H1 (cell line): ENCODE measurements at regions not wholly inside any gene's neighbourhood (a gene's known extent, or its start where the extent isn't known, plus 50 kb on each side); places are given as distances from the start of the nearest gene placed in this dataset.

Experiments used
- CTCF ChIA-PET: fragments of 300-600 bp; sonication (Branson Sonifier 250); formaldehyde crosslinking; loops from one replicate; lab custom pipeline; 2021; ENCODE audit not compliant: partially characterized antibody; lab: Charles Lee
- POLR2A ChIA-PET: fragments of 300-600 bp; sonication (Branson Sonifier 250); formaldehyde crosslinking; loops from one replicate; lab custom pipeline; 2021; ENCODE audit warnings: inconsistent platforms; ENCODE audit not compliant: partially characterized antibody; lab: Charles Lee
- DNase-seq, 2 experiments: peaks; one replicate each; pipeline versions ENCODE4 v3.0.0 to v3.0.0-alpha.2; 2010 to 2022; ENCODE audit warnings: low spot score in 2 of 2, low read depth in 1 of 2, mixed read lengths in 1 of 2
- FAIRE-seq: peaks from 2 replicates; lab custom pipeline; 2011; peaks lifted over from hg19 to GRCh38; lab: Jason Lieb, UNC
- H2AFZ ChIP-seq: 2 replicates; pipeline ENCODE4 v1.8.1; 2012; ENCODE audit warnings: low read length, inconsistent platforms
- H2AK5ac ChIP-seq: 2 replicates; pipeline ENCODE4 v1.6.1; 2013; ENCODE audit warnings: low read depth, low read length
- H2BK120ac ChIP-seq: replicated peaks from 2 replicates; pipeline ENCODE3; 2013; ENCODE audit warnings: low read depth, low read length, inconsistent platforms
- H2BK12ac ChIP-seq: 2 replicates; pipeline ENCODE4 v1.6.1; 2013; ENCODE audit warnings: low read depth, low read length
- H2BK15ac ChIP-seq: 2 replicates; pipeline ENCODE4 v1.6.1; 2013; ENCODE audit warnings: low read length
- H2BK20ac ChIP-seq: 2 replicates; pipeline ENCODE4 v1.6.1; 2013; ENCODE audit warnings: low read length
- H2BK5ac ChIP-seq: 2 replicates; pipeline ENCODE4 v1.6.1; 2013; ENCODE audit warnings: low read depth, low read length
- H3K14ac ChIP-seq: 2 replicates; pipeline ENCODE4 v1.6.1; 2013; ENCODE audit warnings: inconsistent platforms; ENCODE audit not compliant: insufficient read length
- H3K18ac ChIP-seq: 2 replicates; pipeline ENCODE4 v1.6.1; 2013; ENCODE audit warnings: low read length; ENCODE audit errors: extremely low read depth
- H3K23ac ChIP-seq: 2 replicates; pipeline ENCODE4 v1.6.1; 2013; ENCODE audit warnings: inconsistent platforms; ENCODE audit not compliant: insufficient read length
- H3K23me2 ChIP-seq: 2 replicates; pipeline ENCODE4 v1.6.1; 2013; ENCODE audit warnings: low read depth, low read length
- H3K27ac ChIP-seq: 2 replicates; pipeline ENCODE4 v1.6.1; 2011; ENCODE audit warnings: low read depth, low read length, inconsistent platforms
- H3K27me3 ChIP-seq, 4 experiments: replicated peaks in 1 of 4; 1 replicate in 1 of 4; 2 replicates in 3 of 4; pipeline versions ENCODE4 v1.6.1 to v1.8.1; 2011 to 2013; ENCODE audit warnings: low read length in 3 of 4, mild to moderate bottlenecking in 3 of 4, inconsistent platforms in 2 of 4, mixed read lengths in 2 of 4, moderate library complexity in 1 of 4; ENCODE audit not compliant: control insufficient read depth in 3 of 4, insufficient read depth in 3 of 4; ENCODE audit errors: extremely low read depth in 1 of 4
- H3K36me3 ChIP-seq, 4 experiments: 2 replicates each; pipeline versions ENCODE4 v1.6.1 to v1.8.1; 2011 to 2013; ENCODE audit warnings: mild to moderate bottlenecking in 4 of 4, low read length in 3 of 4, moderate library complexity in 2 of 4, control low read depth in 1 of 4, inconsistent platforms in 1 of 4; ENCODE audit not compliant: insufficient read depth in 4 of 4, control insufficient read depth in 2 of 4
- H3K4ac ChIP-seq: replicated peaks from 2 replicates; pipeline ENCODE3; 2013; ENCODE audit warnings: low read length, low read depth, mixed read lengths, inconsistent platforms; ENCODE audit not compliant: insufficient read length
- H3K4me1 ChIP-seq, 4 experiments: replicated peaks in 1 of 4; 1 replicate in 1 of 4; 2 replicates in 3 of 4; pipeline versions ENCODE4 v1.6.1 to v1.8.1; 2011 to 2013; ENCODE audit warnings: low read length in 3 of 4, inconsistent platforms in 2 of 4, mixed read lengths in 1 of 4; ENCODE audit not compliant: insufficient read depth in 4 of 4, control insufficient read depth in 3 of 4
- H3K4me2 ChIP-seq, 2 experiments: 2 replicates each; pipeline versions ENCODE4 v1.6.1 to v1.8.1; 2011 to 2013; ENCODE audit warnings: low read depth in 2 of 2, low read length in 2 of 2, control low read depth in 1 of 2, inconsistent platforms in 1 of 2, mild to moderate bottlenecking in 1 of 2; ENCODE audit not compliant: insufficient read depth in 1 of 2
- H3K4me3 ChIP-seq, 4 experiments: fragments of 200-600, 300-600 bp in 1 of 4; sonication (generic), shearing (Covaris generic), sonication (Bioruptor Twin) in 1 of 4; 2 replicates each; pipeline versions ENCODE4 v1.5.1 to v1.8.1; 2011 to 2016; ENCODE audit warnings: low read length in 4 of 4, low read depth in 3 of 4, control low read depth in 2 of 4, inconsistent platforms in 2 of 4, mild to moderate bottlenecking in 2 of 4, mixed read lengths in 1 of 4, moderate library complexity in 1 of 4; ENCODE audit not compliant: insufficient read depth in 2 of 4; ENCODE audit errors: extremely low read depth in 1 of 4
- H3K56ac ChIP-seq: replicated peaks from 2 replicates; pipeline ENCODE3; 2013; ENCODE audit warnings: low read depth, mild to moderate bottlenecking, mixed read lengths, low read length, inconsistent platforms; ENCODE audit not compliant: insufficient read length
- H3K79me1 ChIP-seq: 2 replicates; pipeline ENCODE4 v1.6.1; 2013; ENCODE audit warnings: low read depth, low read length, control low read depth
- H3K79me2 ChIP-seq, 2 experiments: 2 replicates each; pipeline versions ENCODE4 v1.6.1 to v1.8.1; 2012 to 2013; ENCODE audit warnings: low read length in 2 of 2, mild to moderate bottlenecking in 2 of 2, inconsistent platforms in 1 of 2; ENCODE audit not compliant: insufficient read depth in 2 of 2, control insufficient read depth in 1 of 2
- H3K9ac ChIP-seq, 4 experiments: replicated peaks in 1 of 4; 1 replicate in 1 of 4; 2 replicates in 3 of 4; pipeline versions ENCODE4 v1.6.1 to v1.8.1; 2011 to 2013; ENCODE audit warnings: low read depth in 3 of 4, low read length in 3 of 4, control low read depth in 2 of 4, mild to moderate bottlenecking in 2 of 4, moderate library complexity in 2 of 4, inconsistent platforms in 1 of 4; ENCODE audit errors: extremely low read depth in 1 of 4
- H3K9me3 ChIP-seq, 2 experiments: 2 replicates each; pipeline versions ENCODE4 v1.6.1 to v1.8.1; 2012 to 2013; ENCODE audit warnings: mild to moderate bottlenecking in 2 of 2, moderate library complexity in 2 of 2, control low read depth in 1 of 2, inconsistent platforms in 1 of 2, low read depth in 1 of 2, low read length in 1 of 2, mixed read lengths in 1 of 2; ENCODE audit not compliant: insufficient read depth in 2 of 2
- H4K20me1 ChIP-seq, 2 experiments: replicated peaks in 1 of 2; 2 replicates each; pipeline versions ENCODE3 to v1.8.1; 2011 to 2013; ENCODE audit warnings: inconsistent platforms in 2 of 2, low read length in 2 of 2, mild to moderate bottlenecking in 1 of 2; ENCODE audit not compliant: insufficient read depth in 2 of 2, control insufficient read depth in 1 of 2
- H4K5ac ChIP-seq: 2 replicates; pipeline ENCODE4 v1.6.1; 2013; ENCODE audit warnings: low read length, low read depth, mixed read lengths, inconsistent platforms; ENCODE audit not compliant: insufficient read length
- H4K8ac ChIP-seq: 2 replicates; pipeline ENCODE4 v1.8.0; 2013; ENCODE audit warnings: mild to moderate bottlenecking, moderate library complexity, low read length, inconsistent platforms; ENCODE audit not compliant: insufficient read depth; ENCODE audit errors: extremely low read depth
- H4K91ac ChIP-seq: replicated peaks from 2 replicates; pipeline ENCODE3; 2013; ENCODE audit warnings: low read length, mixed read lengths, inconsistent platforms; ENCODE audit not compliant: insufficient read length
- ASH2L ChIP-seq: fragments of 200-600, 300-600 bp; sonication (generic); IDR thresholded peaks from one replicate; pipeline ENCODE4 v1.7.1; 2017; ENCODE audit warnings: low read length
- CEBPB ChIP-seq: IDR thresholded peaks from 2 replicates; pipeline ENCODE4 v1.6.1; 2012; ENCODE audit warnings: low read depth, low read length
- CHD1 ChIP-seq: IDR thresholded peaks from 2 replicates; pipeline ENCODE4 v1.6.1; 2012; ENCODE audit warnings: low read depth, low read length, improper control_type of control experiment
- EP300 ChIP-seq, 2 experiments: IDR thresholded peaks; 1 replicate in 1 of 2; 2 replicates in 1 of 2; pipeline ENCODE4 v1.6.1; 2011 to 2012; ENCODE audit warnings: low read depth in 2 of 2, low read length in 2 of 2, mild to moderate bottlenecking in 2 of 2, borderline replicate concordance in 1 of 2, inconsistent platforms in 1 of 2, moderate library complexity in 1 of 2
- GTF2F1 ChIP-seq: IDR thresholded peaks from 2 replicates; pipeline ENCODE4 v1.6.1; 2012; ENCODE audit warnings: low read depth, low read length, improper control_type of control experiment, borderline replicate concordance
- PHF8 ChIP-seq: fragments of 200-600 bp; sonication (generic); conservative IDR thresholded peaks from 2 replicates; pipeline ENCODE4 v1.7.1; 2012; ENCODE audit warnings: low read depth, mild to moderate bottlenecking, inconsistent platforms, low read length, moderate library complexity
- RBBP5 ChIP-seq: IDR thresholded peaks from 2 replicates; pipeline ENCODE4 v1.7.1; 2012; ENCODE audit warnings: low read depth, mild to moderate bottlenecking, inconsistent platforms, low read length, moderate library complexity, borderline replicate concordance
- RNF2 ChIP-seq: fragments of 200-900, 300-1000 bp; sonication (generic); IDR thresholded peaks from 2 replicates; pipeline ENCODE4 v1.7.1; 2016; ENCODE audit warnings: borderline replicate concordance, low read depth, mild to moderate bottlenecking, antibody characterized with exemption, low read length; ENCODE audit not compliant: poor library complexity, severe bottlenecking; ENCODE audit errors: missing control alignments
- TBP ChIP-seq: IDR thresholded peaks from 2 replicates; pipeline ENCODE4 v1.6.1; 2011; ENCODE audit warnings: low read depth, low read length, improper control_type of control experiment
- YY1 ChIP-seq: IDR thresholded peaks from 2 replicates; pipeline ENCODE4 v1.6.1; 2011; ENCODE audit warnings: low read depth, mild to moderate bottlenecking, low read length
- WGBS, 2 experiments: shearing (Covaris generic) in 1 of 2; methylation state at CpG; one replicate each; pipeline versions ENCODE4 v1.1.6 to v1.1.7; 2013 to 2015; ENCODE audit warnings: low lambda C conversion rate in 2 of 2, mixed read lengths in 2 of 2, inconsistent platforms in 1 of 2, low coverage in 1 of 2, missing lambda C conversion rate in 1 of 2; ENCODE audit not compliant: insufficient replicate concordance in 2 of 2, insufficient coverage in 1 of 2, insufficient read length in 1 of 2; ENCODE audit errors: extremely low coverage in 1 of 2, missing lambda C conversion rate in 1 of 2; 5-methylcytosine and 5-hydroxymethylcytosine counted together
- TF ChIP-seq, protein P1 (sequence below): IDR thresholded peaks from 2 replicates; pipeline ENCODE4 v1.6.1; 2012; ENCODE audit warnings: inconsistent platforms

DNA sequence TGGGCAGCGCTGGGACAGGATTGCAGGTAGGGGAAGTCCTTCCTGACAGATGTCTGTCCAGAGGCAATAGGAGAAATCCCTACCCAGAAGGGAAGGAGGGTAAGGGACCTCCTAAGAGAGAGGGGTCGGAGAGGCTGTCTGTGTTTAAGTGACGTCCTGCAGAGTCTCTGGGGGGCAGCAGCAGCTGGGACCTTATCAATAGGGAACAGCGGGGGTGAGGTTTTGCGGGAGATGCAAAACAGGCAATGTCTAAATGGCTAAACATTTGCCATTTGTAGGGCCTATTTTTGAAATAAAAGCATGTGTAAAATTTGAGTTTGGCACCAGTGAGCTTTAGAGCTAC lies 108.7 kb upstream of the HS6ST1 start:
- no peak overlapping the region for H3K4me3 ChIP-seq
- H2BK120ac ChIP-seq: no peak overlapping the region
- no peak overlapping the region for H2BK5ac ChIP-seq
- no peak overlapping the region; the same call in 1 of the 2 replicates for H2BK20ac ChIP-seq
- H2BK12ac ChIP-seq: no peak overlapping the region
- H2BK15ac ChIP-seq: no peak overlapping the region
- H3K14ac ChIP-seq: no peak overlapping the region
- H3K27me3 ChIP-seq: no peaks in the 10 kb centered on the region
- H3K4me1 ChIP-seq: peaks cover 0 to 9% (median 3%) of the 10 kb centered on the region in 4 experiments; a peak in 4 of 7 replicates
- H3K18ac ChIP-seq: no peak overlapping the region
- H3K9me3 ChIP-seq: peaks cover 0 to 4% of the 10 kb centered on the region in 2 experiments; a peak in 1 of 4 replicates
- ChIA-PET POLR2A (interaction anchor here (1.1 kb wide), 1 partner anchor 48 kb away, joined by 3 read pairs; no protein-coding TSS in a partner anchor), CTCF (interaction anchor here (0.7 to 1.9 kb wide), 5 partner anchors 30 to 168 kb away, joined by 3 to 7 read pairs (median 3); no protein-coding TSS in a partner anchor)
- peak overlapping the region; percentile 48 for H3K4ac ChIP-seq
- H3K9ac ChIP-seq: no peak overlapping the region
- no peaks in the 10 kb centered on the region for H3K79me1 ChIP-seq
- H4K5ac ChIP-seq: no peak overlapping the region
- FAIRE-seq (no peak), DNase-seq (no peak)
- H3K23ac ChIP-seq: no peak overlapping the region
- H2AFZ ChIP-seq: no peak overlapping the region
- no peak overlapping the region for H3K56ac ChIP-seq
- no peak overlapping the region for H2AK5ac ChIP-seq
- H3K79me2 ChIP-seq: no peaks in the 10 kb centered on the region
- no peak overlapping the region for H4K8ac ChIP-seq
- no peak overlapping the region for H3K27ac ChIP-seq
- H4K91ac ChIP-seq: no peak overlapping the region
- H4K20me1 ChIP-seq: no peaks in the 10 kb centered on the region
- H3K36me3 ChIP-seq: no peaks in the 10 kb centered on the region
- H3K4me2 ChIP-seq: no peak overlapping the region
- 62% methylated on average over 5 of the region's 5 CpGs; no CpG with 5 or more reads in 1 of the 2 experiments for WGBS, 2 experiments
- no peaks in the 10 kb centered on the region for H3K23me2 ChIP-seq
- TF ChIP-seq CHD1: no peak
- TF ChIP-seq EP300 (IDR thresholded peaks at IDR 0.05; ENCODE audit: borderline replicate concordance in 1 of 2, low read depth in 2 of 2, low read length in 2 of 2): no peak
- no peak for TF ChIP-seq TBP
- TF ChIP-seq YY1: no peak
- no peak for TF ChIP-seq ASH2L
- TF ChIP-seq, protein P1, sequence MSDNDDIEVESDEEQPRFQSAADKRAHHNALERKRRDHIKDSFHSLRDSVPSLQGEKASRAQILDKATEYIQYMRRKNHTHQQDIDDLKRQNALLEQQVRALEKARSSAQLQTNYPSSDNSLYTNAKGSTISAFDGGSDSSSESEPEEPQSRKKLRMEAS: no peak
- no peak for TF ChIP-seq RBBP5
- TF ChIP-seq PHF8: no peak
- no peak for TF ChIP-seq GTF2F1
- no peak for TF ChIP-seq RNF2
- no peak for TF ChIP-seq CEBPB
